Keratinocyte (primary cell): ENCODE measurements at regions not wholly inside any gene's neighbourhood (a gene's known extent, or its start where the extent isn't known, plus 50 kb on each side); places are given as distances from the start of the nearest gene placed in this dataset.

Experiments used
- CTCF ChIP-seq, 3 experiments: IDR thresholded peaks in 1 of 3; conservative IDR thresholded peaks in 1 of 3; optimal IDR thresholded peaks in 1 of 3; 2 replicates in 2 of 3; 3 replicates in 1 of 3; pipeline versions ENCODE3 to v1.5.1; 2011; ENCODE audit warnings: low read length in 3 of 3, mild to moderate bottlenecking in 3 of 3, moderate library complexity in 2 of 3, control low read depth in 1 of 3, inconsistent platforms in 1 of 3; ENCODE audit not compliant: insufficient read depth in 2 of 3; ENCODE audit errors: extremely low read depth in 1 of 3
- EZH2 ChIP-seq: IDR thresholded peaks from one replicate; pipeline ENCODE4 v1.6.1; 2012; ENCODE audit warnings: inconsistent platforms, mild to moderate bottlenecking, low read length, moderate library complexity

DNA sequence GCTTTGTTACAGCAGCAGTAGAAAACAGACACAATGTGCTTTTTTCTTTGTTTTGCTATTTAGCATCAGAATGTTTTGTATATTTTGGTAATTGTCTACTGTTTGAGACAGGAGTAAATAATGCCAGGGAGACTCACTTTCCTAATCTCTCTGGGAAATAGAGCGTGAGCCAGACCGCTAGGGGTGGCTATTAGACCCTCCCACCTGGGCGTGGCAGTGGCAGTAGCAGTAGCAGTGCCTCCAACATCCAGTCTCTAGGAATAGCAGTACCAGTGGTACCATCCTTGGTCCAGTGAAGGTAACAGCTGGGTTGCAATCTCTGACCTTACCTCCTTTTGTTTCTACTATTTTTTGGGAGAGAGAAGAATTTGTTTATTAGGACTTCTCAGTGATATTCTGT is 165.7 kb upstream of the MAGI2 start:
- TF ChIP-seq CTCF (optimal IDR thresholded peaks at IDR 0.05 in 1 of 3, IDR thresholded peaks at IDR 0.05 in 1 of 3, conservative IDR thresholded peaks at IDR 0.05 in 1 of 3; ENCODE audit: extremely low read depth in 1 of 3, insufficient read depth in 2 of 3, low read length in 3 of 3) (no peak), EZH2 (no peak)
